Activated T-cell treated with anti-CD3 and anti-CD28 coated beads for 24 hours (primary cell): ENCODE measurements at regions not wholly inside any gene's neighbourhood (a gene's known extent, or its start where the extent isn't known, plus 50 kb on each side); places are given as distances from the start of the nearest gene placed in this dataset.
"Not testable (repeated sequence)": the region's sequence is repeated elsewhere in the genome, so short reads cannot be mapped to it uniquely, and the experiment has no call there.

Experiments used
- DNase-seq: peaks from one replicate; pipeline ENCODE4 v3.0.0-alpha.2; 2020; ENCODE audit warnings: low read depth

GRCh38 chr7:25596443-25596842 is 368.2 kb upstream of the NPVF start:
- DNase-seq, result no peak

GRCh38 chr7:25597946-25598345 is 369.7 kb upstream of the NPVF start:
- no peak for DNase-seq

- no peak for DNase-seq
Measured at GRCh38 chr7:25598765-25599164, 370.5 kb upstream of the NPVF start.

GRCh38 chr7:25600262-25600920 is 372.1 kb upstream of the NPVF start:
- no peak for DNase-seq

GRCh38 chr7:25602730-25603426 is 374.6 kb upstream of the NPVF start:
- DNase-seq, result not testable (repeated sequence)

- not testable (repeated sequence) for DNase-seq
Measured at GRCh38 chr7:25603427-25603740, 375.1 kb upstream of the NPVF start.

- DNase-seq, result no peak
Measured at GRCh38 chr7:25611196-25611595, 382.9 kb upstream of the NPVF start.

- no peak for DNase-seq
Measured at GRCh38 chr7:25613912-25614311, 385.6 kb upstream of the NPVF start.

- no peak for DNase-seq
Measured at GRCh38 chr7:25614415-25614814, 386.1 kb upstream of the NPVF start.

- DNase-seq, result no peak
Measured at GRCh38 chr7:25615003-25615402, 386.7 kb upstream of the NPVF start.

GRCh38 chr7:25615593-25615992 is 387.3 kb upstream of the NPVF start:
- no peak for DNase-seq

GRCh38 chr7:25617214-25617613 is 388.9 kb upstream of the NPVF start:
- no peak for DNase-seq

- no peak for DNase-seq
Measured at GRCh38 chr7:25617673-25618072, 389.4 kb upstream of the NPVF start.

- no peak for DNase-seq
Measured at GRCh38 chr7:25619381-25619780, 391.1 kb upstream of the NPVF start.

GRCh38 chr7:25619963-25620799 is 391.9 kb upstream of the NPVF start:
- no peak for DNase-seq

- no peak for DNase-seq
Measured at GRCh38 chr7:25621993-25622392, 393.7 kb upstream of the NPVF start.

- DNase-seq, result no peak
Measured at GRCh38 chr7:25622695-25623094, 394.4 kb upstream of the NPVF start.

- no peak for DNase-seq
Measured at GRCh38 chr7:25624051-25624450, 395.8 kb upstream of the NPVF start.

- no peak for DNase-seq
Measured at GRCh38 chr7:25624833-25625232, 396.5 kb upstream of the NPVF start.

GRCh38 chr7:25625306-25625992 is 397.2 kb upstream of the NPVF start:
- no peak for DNase-seq

- no peak for DNase-seq
Measured at GRCh38 chr7:25626451-25627131, 398.3 kb upstream of the NPVF start.

- no peak for DNase-seq
Measured at GRCh38 chr7:25628446-25628845, 400.2 kb upstream of the NPVF start.
